SH-SY5Y (cell line): ENCODE measurements at regions not wholly inside any gene's neighbourhood (a gene's known extent, or its start where the extent isn't known, plus 50 kb on each side); places are given as distances from the start of the nearest gene placed in this dataset.

Source experiments
- GATA2 ChIP-seq: IDR thresholded peaks from 2 replicates; pipeline ENCODE4 v1.6.1; 2011; ENCODE audit warnings: mild to moderate bottlenecking, low read depth, low read length
- GATA3 ChIP-seq: IDR thresholded peaks from 2 replicates; pipeline ENCODE4 v1.6.1; 2011; ENCODE audit warnings: low read depth, mild to moderate bottlenecking, low read length, moderate library complexity

DNA sequence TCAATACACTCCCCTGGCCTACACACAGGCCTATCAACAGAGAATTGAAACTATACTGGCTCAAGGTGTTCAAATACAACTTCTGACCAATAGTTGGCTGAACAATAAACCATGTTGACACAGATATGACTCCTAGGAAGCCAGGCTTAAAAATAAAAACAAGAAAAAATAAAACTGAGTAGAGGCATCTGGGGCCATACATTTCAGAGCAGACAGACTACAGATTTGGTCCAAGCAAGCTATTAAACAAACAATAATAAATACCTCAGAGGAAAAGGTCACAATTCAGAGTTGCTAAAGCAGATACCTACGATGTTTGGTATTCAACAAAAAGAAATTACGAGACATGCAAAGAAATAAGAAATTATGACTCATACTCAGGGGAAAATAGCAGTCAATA is 132.8 kb upstream of the ACVR2A start:
- TF ChIP-seq GATA2 (no peak), GATA3 (no peak)
